ENCODE measurements at regions not wholly inside any gene's neighbourhood (a gene's known extent, or its start where the extent isn't known, plus 50 kb on each side); places are given as distances from the start of the nearest gene placed in this dataset.

- DNase-seq, result no peak
Observed at GRCh38 chr9:105023788-105024187, 95.8 kb upstream of the ABCA1 start.

- no peak for DNase-seq
Observed at GRCh38 chr9:105024529-105024928, 96.6 kb upstream of the ABCA1 start.

DNA sequence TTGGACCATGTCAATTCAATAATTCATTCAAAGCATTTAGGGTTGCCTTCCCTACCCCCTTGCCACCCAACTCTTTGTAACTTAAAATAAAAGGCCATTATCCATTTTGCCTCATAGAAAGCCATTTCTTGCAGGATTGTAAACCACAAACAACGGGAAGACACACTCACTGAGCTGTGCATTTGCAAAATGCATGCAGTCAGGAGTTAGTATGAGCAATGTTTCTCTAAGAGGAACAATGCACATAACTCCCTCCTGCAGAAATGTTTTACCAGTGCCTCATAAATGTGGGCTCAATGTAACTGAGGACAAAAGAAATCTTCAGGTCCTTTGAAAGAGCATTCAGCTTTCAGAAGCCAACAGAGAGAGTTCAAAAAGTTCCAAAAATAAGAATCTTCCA lies 98.5 kb upstream of the ABCA1 start:
- DNase-seq, result no peak

DNA sequence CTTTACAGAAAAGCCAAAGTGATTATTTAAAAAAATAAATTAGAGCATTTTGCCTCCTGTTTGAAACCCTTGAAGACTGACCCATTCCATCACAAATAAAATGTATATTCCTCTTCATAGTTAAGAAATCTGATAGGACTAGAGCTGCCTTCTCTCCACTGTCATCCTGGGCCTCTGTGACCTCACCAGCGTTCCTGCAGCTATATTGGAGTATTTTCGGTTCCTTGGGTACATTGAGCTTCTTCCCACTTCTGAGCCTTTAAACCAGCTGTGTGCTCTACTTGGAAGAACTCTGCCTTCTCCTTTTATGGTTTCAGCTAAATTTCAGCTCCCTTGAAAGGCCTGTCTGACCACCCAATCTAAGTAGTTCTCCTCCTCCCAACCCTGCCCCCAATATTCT lies 99.1 kb upstream of the ABCA1 start:
- DNase-seq, result no peak

DNA sequence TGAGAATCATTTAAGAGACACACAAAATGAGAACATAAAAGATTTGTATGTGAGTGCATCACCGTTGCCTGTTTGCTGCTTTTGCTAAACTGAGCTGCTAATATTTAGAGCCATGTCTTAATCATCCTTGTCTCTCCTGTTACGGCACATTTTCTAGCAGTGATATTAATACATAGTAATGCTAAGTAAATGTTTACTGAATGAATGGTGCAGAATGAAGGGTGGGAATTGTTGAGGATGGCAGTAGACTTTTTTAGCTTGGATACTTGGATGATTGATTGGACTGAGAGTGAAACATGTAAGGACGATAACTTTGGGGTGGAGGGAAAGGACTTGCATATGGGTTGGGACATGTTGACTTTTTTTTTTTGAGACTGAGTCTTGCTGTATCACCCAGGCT lies 102.3 kb upstream of the ABCA1 start:
- DNase-seq, result no peak

DNA sequence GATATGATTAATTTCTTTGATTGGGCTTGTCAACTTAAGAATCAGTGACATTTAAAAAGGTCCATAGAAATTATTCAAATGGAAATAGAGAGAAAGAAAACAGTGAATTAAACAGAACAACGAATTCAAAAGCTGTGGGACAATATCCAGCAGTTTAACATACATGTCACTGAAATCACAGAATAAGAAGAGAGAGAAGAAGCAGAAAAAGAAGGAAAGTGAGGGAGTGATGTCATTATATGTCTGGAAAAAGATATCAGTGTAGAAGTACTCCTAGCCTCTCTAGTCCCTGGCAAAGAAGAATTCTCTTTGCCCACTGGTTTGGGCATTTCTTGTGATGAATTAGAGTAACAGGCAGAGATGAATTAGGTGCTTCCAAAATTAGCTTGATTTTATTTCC lies 109.2 kb upstream of the ABCA1 start:
- DNase-seq, result no peak

DNA sequence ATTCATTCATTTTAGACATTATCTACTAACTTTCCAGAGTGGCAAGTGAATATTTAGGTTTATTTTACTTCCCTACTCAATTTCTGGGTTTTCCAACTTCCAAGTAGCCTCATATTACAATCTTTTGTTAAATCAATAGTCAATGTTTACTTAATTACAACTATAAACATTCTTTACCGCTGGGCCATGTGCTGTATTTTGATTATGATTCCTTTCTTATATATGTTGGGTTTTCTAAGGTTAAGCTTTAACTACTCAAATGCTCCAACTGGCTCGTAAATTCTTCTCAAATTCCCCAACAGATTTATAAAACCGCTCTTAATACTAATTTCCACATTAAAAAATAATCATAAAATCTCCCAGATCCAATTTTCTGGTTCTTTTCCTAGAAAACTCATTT lies 110.1 kb upstream of the ABCA1 start:
- DNase-seq, result no peak

DNA sequence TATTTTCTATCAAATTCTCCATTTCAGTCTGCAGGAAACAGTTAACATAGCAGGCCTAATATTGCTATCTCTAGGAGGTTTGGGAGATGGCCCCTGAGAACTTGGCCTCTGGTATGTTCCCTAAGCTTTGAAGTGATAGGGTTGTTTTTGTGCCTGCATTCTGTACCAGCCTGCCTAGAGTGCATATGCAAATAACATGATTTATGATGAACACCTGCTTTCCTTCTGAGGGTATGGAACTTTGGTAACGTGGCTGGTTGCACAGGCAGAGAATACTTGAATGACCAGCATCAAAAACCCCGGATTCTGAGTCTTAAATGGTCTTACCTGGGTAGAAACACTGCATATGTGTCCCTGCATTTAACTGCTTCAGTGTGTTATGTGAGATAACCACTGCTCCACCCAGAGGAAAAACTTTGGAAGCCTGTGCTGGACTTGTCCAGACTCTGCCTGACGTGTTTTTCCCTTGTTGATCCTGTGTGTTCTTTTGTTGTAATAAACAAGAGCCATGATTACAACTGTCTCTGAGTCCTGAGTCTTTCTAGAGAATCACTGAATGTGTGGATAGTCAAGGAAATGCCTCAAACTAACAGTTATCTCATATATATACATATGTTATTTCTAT lies 111.3 kb upstream of the ABCA1 start:
- DNase-seq, result no peak

DNA sequence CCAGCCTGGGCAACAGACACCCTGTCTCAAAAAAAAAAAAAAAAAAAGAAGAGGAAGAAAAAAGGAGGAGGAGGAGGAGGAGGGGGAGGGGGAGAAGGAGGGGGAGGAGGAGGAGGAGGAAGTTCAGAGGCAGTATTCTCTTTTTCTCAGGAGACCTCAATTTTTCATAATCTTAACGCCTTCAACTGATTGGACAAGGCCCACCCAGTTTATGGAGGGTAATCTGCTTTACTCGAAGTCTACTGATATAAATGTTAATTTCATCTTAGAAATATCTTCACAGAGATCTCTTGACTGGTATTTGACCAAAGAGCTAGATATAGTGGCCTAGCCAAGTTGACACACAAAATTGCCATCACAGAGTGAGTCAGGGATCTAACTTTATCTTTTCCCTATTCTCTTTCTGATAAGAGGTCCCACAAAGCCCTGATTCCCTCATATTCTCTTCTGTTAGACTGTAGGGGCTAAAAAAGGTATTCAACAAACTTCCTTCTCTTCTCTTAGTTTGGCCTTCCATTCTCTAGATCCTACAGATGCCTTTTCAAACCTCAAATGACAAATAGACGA lies 115.5 kb upstream of the ABCA1 start:
- no peak for DNase-seq

DNA sequence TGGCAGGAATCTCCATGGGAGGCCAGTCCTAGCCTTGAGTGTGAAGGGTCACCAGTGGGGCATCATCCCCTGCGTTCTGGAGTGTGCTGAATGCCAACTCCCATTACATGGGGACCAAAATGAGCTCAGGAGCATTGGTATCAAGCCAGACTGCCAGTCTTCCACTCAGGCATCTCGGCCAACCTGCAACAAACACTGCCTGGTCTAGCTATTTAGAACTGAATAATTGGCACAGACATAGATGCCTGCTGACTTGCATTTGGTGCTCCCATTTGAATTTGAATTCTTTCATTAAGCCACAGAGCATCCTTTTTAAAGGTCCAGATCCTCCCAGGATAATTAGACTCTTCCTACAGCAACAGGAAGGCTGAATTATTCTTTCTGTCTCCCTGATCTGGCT lies 116.6 kb upstream of the ABCA1 start:
- no peak for DNase-seq

GRCh38 chr9:105046907-105047741 lies 119.2 kb upstream of the ABCA1 start:
- no peak for DNase-seq

DNA sequence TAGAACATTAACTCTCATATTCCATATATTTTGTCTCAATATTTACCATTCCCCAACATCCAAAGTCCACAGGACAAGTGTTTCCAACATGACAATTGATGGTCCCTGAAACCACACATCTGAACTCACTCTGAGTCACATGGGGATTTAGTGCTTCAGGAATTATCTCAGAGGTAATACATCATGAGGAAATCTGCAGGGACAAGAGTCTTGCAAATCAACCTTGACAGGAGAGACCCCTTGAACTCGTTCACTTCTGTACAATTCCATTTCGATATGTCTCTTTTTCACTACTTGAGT lies 119.7 kb upstream of the ABCA1 start:
- no peak for DNase-seq

DNA sequence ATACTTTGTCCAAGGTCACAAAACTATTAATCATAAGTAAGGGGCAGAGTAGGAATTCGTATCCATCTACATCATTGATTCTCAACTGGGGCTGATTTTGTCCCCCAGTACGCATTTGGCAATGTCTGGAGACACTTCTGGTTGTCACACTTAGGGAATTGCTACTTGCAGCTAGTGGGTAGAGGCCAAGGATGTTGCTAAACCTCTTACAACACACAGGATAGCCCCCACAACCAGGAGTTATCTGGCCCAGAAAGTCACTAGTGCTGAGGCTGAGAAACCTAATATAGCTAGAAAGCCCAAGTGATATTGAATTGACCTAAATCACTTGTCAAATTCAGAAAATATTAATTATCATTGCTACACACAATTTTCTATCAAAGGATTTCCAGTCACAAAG lies 120.4 kb upstream of the ABCA1 start:
- no peak for DNase-seq

GRCh38 chr9:105050296-105050695 lies 122.3 kb upstream of the ABCA1 start:
- no peak for DNase-seq

DNA sequence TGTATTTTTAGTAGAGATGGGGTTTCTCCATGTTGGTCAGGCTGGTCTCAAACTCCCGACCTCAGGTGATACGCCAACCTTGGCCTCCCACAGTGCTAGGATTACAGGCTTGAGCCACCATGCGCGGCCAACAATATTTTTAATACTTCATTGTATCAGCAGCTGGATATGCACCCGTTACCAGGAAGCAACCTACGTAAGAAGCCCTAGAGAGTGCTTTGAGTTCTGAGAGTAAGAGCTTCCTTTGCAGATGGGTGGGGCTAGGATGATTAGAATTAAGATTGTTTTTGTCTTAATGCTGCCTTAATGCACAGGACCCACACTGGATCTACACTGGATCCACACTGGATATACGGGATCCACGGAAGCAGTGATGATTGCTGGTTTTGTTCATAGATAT lies 123.9 kb upstream of the ABCA1 start:
- DNase-seq, result no peak

DNA sequence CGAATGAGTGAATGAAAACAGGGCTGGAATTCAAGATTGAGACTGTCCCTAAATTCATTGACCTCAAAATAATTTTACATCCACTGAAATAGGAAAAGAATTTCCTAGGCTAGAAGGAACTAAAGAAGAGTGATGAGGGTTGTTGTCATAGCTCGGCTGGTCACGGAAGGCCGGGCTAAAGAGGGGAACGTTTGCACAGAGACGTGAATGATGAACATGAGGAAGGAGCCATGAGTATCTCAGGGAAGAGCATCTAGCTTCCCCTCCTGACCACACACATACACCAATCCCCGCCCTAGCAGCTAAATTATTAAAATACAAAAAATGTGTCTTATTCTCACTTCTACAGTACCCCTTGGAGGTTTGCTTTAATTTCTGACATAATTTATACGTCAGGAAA lies 124.4 kb upstream of the ABCA1 start:
- DNase-seq, result no peak

- DNase-seq, result no peak
Observed at GRCh38 chr9:105053209-105053652, 125.3 kb upstream of the ABCA1 start.

DNA sequence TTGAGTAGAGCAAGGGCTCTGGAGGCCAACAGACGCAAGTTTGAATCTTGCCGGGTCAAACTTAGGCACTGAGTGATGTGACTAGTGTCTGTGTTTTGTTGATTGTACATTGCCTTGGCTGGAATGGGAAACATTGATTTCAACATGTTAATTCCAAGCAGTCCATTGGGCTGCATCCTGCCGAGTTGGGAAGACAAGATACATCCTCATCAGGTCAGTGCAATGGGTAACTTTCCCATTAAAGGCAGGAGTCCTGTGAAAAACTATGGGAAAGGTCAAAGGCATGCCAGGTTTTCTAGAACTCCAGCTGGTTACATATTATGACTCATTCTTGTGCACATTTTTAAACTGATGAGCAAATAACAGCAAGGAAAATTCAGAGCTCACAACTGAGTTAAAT lies 126.5 kb upstream of the ABCA1 start:
- no peak for DNase-seq

GRCh38 chr9:105055917-105056316 lies 128.0 kb upstream of the ABCA1 start:
- DNase-seq, result no peak

GRCh38 chr9:105057551-105057950 lies 129.6 kb upstream of the ABCA1 start:
- DNase-seq, result no peak

DNA sequence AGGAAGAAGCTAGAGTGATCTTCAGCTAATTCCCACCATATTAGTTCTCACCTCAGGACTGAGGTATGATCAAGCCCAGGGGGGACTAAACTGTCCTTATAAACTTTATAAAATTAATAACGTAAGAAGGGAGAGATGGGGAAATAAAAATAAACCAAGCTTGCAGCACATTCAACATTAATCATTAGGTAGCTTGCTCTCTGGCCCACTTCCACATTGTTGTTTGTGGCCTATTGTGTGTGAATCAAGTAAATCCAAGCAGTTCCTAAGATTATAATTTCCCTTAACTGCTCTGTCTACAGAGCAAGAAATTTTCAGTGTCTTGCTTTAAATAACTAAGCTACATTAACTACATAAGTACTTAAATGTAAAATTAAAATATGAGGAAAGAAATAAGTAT lies 131.3 kb upstream of the ABCA1 start:
- no peak for DNase-seq

GRCh38 chr9:105062222-105062855 lies 134.4 kb upstream of the ABCA1 start:
- DNase-seq, result no peak

- DNase-seq, result peak; percentile 50
Observed at GRCh38 chr9:105064248-105065097, 136.5 kb upstream of the ABCA1 start.

Data from GDM1 (cell line).